ENCODE measurements at regions not wholly inside any gene's neighbourhood (a gene's known extent, or its start where the extent isn't known, plus 50 kb on each side); places are given as distances from the start of the nearest gene placed in this dataset.

GRCh38 chr7:155871211-155871610 is 58.9 kb upstream of the SHH start:
- H3K36me3 ChIP-seq (ENCODE audit: control insufficient read depth, low read length) = no peaks in the 10 kb centered on the region
- no peaks in the 10 kb centered on the region for H3K9me3 ChIP-seq (ENCODE audit: control insufficient read depth, insufficient read depth, low read length)
- no peaks in the 10 kb centered on the region for H3K4me1 ChIP-seq (ENCODE audit: control insufficient read depth, low read length)
- no peak overlapping the region for H3K27ac ChIP-seq (ENCODE audit: low read depth, low read length)
- H3F3A ChIP-seq (ENCODE audit: control insufficient read depth, insufficient read depth) = no peaks in the 10 kb centered on the region
- TF ChIP-seq EZH2phosphoT487 (IDR thresholded peaks at IDR 0.05; ENCODE audit: borderline replicate concordance, low read length) = no peak
- no peak for TF ChIP-seq CTCF (IDR thresholded peaks at IDR 0.05; ENCODE audit: low read depth, low read length, poor library complexity, severe bottlenecking)
- no peaks in the 10 kb centered on the region for H4K20me1 ChIP-seq (ENCODE audit: control insufficient read depth, insufficient read depth, low read depth, low read length)
- H3K4me2 ChIP-seq (ENCODE audit: low read length) = no peak overlapping the region
- no peaks in the 10 kb centered on the region for H3K79me2 ChIP-seq (ENCODE audit: control insufficient read depth, low read length)
- 0 out of 2 replicates have a peak, but pooled peaks cover 4% of the 10 kb centered on the region for H3K27me3 ChIP-seq (ENCODE audit: control insufficient read depth, low read length)
- no peak overlapping the region for H3K4me3 ChIP-seq (ENCODE audit: low read length)
- H3K9me2 ChIP-seq (replicated peaks; ENCODE audit: control insufficient read depth, low read length) = no peaks in the 10 kb centered on the region

- Histone ChIP-seq H4K20me1 (ENCODE audit: control insufficient read depth, insufficient read depth, low read depth, low read length) (no peaks in the 10 kb centered on the region), H3K4me3 (ENCODE audit: low read length) (no peak overlapping the region), H3K4me2 (ENCODE audit: low read length) (no peak overlapping the region), H3K36me3 (ENCODE audit: control insufficient read depth, low read length) (no peaks in the 10 kb centered on the region), H3F3A (ENCODE audit: control insufficient read depth, insufficient read depth) (no peaks in the 10 kb centered on the region), H3K79me2 (ENCODE audit: control insufficient read depth, low read length) (no peaks in the 10 kb centered on the region), H3K27ac (ENCODE audit: low read depth, low read length) (no peak overlapping the region), H3K27me3 (ENCODE audit: control insufficient read depth, low read length) (no peaks in the 10 kb centered on the region), H3K9me3 (ENCODE audit: control insufficient read depth, insufficient read depth, low read length) (no peaks in the 10 kb centered on the region), H3K9me2 (replicated peaks; ENCODE audit: control insufficient read depth, low read length) (no peaks in the 10 kb centered on the region), H3K4me1 (ENCODE audit: control insufficient read depth, low read length) (no peaks in the 10 kb centered on the region)
- TF ChIP-seq EZH2phosphoT487 (IDR thresholded peaks at IDR 0.05; ENCODE audit: borderline replicate concordance, low read length) = no peak
- no peak for TF ChIP-seq CTCF (IDR thresholded peaks at IDR 0.05; ENCODE audit: low read depth, low read length, poor library complexity, severe bottlenecking)
These were observed 58.3 kb upstream of the SHH start for GRCh38 chr7:155870334-155871180.

GRCh38 chr7:155869784-155870076 is 57.5 kb upstream of the SHH start:
- TF ChIP-seq CTCF (IDR thresholded peaks at IDR 0.05; ENCODE audit: low read depth, low read length, poor library complexity, severe bottlenecking) (no peak), EZH2phosphoT487 (IDR thresholded peaks at IDR 0.05; ENCODE audit: borderline replicate concordance, low read length) (no peak)
- Histone ChIP-seq H3K9me3 (ENCODE audit: control insufficient read depth, insufficient read depth, low read length) (no peaks in the 10 kb centered on the region), H3K36me3 (ENCODE audit: control insufficient read depth, low read length) (no peaks in the 10 kb centered on the region), H3K4me1 (ENCODE audit: control insufficient read depth, low read length) (no peaks in the 10 kb centered on the region), H3K9me2 (replicated peaks; ENCODE audit: control insufficient read depth, low read length) (no peaks in the 10 kb centered on the region), H3K27ac (ENCODE audit: low read depth, low read length) (no peak overlapping the region), H4K20me1 (ENCODE audit: control insufficient read depth, insufficient read depth, low read depth, low read length) (no peaks in the 10 kb centered on the region), H3K4me2 (ENCODE audit: low read length) (no peak overlapping the region), H3F3A (ENCODE audit: control insufficient read depth, insufficient read depth) (no peaks in the 10 kb centered on the region), H3K79me2 (ENCODE audit: control insufficient read depth, low read length) (no peaks in the 10 kb centered on the region), H3K4me3 (ENCODE audit: low read length) (no peak overlapping the region), H3K27me3 (ENCODE audit: control insufficient read depth, low read length) (no peaks in the 10 kb centered on the region)

All from DOHH2 (cell line).